GM13976 (cell line): ENCODE measurements at regions not wholly inside any gene's neighbourhood (a gene's known extent, or its start where the extent isn't known, plus 50 kb on each side); places are given as distances from the start of the nearest gene placed in this dataset.

ENCODE experiments used
- DNase-seq: peaks from one replicate; pipeline ENCODE4 v3.0.0; 2012; ENCODE audit warnings: low spot score
- in situ Hi-C: fragments of 300-500 bp; cut with MboI; formaldehyde crosslinking; loops from one replicate; pipeline ENCODE4 v1.12.0; 2022; ENCODE audit warnings: low sequenced_read_pairs, mixed read lengths, inconsistent platforms; ENCODE audit not compliant: unreplicated experiment
- TF ChIP-seq, protein P1 (sequence below): IDR thresholded peaks from 2 replicates; pipeline ENCODE4 v1.5.1; 2012; ENCODE audit warnings: borderline replicate concordance, mild to moderate bottlenecking; ENCODE audit not compliant: insufficient read depth; ENCODE audit errors: extremely low read depth, missing control alignments, control extremely low read depth

GRCh38 chr6:21739241-21739640 is 145.7 kb downstream of the SOX4 start:
- TF ChIP-seq, protein P1, sequence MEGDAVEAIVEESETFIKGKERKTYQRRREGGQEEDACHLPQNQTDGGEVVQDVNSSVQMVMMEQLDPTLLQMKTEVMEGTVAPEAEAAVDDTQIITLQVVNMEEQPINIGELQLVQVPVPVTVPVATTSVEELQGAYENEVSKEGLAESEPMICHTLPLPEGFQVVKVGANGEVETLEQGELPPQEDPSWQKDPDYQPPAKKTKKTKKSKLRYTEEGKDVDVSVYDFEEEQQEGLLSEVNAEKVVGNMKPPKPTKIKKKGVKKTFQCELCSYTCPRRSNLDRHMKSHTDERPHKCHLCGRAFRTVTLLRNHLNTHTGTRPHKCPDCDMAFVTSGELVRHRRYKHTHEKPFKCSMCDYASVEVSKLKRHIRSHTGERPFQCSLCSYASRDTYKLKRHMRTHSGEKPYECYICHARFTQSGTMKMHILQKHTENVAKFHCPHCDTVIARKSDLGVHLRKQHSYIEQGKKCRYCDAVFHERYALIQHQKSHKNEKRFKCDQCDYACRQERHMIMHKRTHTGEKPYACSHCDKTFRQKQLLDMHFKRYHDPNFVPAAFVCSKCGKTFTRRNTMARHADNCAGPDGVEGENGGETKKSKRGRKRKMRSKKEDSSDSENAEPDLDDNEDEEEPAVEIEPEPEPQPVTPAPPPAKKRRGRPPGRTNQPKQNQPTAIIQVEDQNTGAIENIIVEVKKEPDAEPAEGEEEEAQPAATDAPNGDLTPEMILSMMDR = no peak
- in situ Hi-C loops = no loop called here
- DNase-seq = no peak

- TF ChIP-seq, protein P1 = no peak
- in situ Hi-C loops = no loop called here
- no peak for DNase-seq
Measured at GRCh38 chr6:21739838-21740237, 146.3 kb downstream of the SOX4 start.

- DNase-seq = no peak
- TF ChIP-seq, protein P1 = no peak
- in situ Hi-C loops = no loop called here
Measured at GRCh38 chr6:21740376-21741124, 147.0 kb downstream of the SOX4 start.

- TF ChIP-seq, protein P1 = no peak
- no peak for DNase-seq
- in situ Hi-C loops = no loop called here
Measured at GRCh38 chr6:21741221-21742109, 147.9 kb downstream of the SOX4 start.

DNA sequence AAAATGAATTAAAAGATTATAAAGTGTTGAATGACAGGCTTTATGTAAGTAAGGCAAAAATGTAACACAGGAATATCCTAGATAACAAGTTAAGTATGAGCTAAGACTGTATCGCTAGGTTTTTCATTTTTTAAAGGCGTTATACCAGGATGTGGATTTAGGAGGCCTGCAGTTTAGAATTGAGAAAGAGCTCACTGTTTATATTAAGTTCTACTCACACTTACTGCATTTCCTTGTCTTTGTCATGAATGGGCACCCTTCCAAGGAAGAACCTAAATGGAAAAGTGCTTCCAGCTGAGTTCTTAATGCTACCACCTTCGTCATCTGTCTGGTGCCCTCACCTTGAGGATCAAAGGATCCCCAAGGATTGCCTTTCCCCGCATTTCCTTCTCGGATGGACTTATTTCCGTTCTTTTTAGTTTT is 148.7 kb downstream of the SOX4 start:
- in situ Hi-C loops = no loop called here
- no peak for DNase-seq
- TF ChIP-seq, protein P1 = no peak

DNA sequence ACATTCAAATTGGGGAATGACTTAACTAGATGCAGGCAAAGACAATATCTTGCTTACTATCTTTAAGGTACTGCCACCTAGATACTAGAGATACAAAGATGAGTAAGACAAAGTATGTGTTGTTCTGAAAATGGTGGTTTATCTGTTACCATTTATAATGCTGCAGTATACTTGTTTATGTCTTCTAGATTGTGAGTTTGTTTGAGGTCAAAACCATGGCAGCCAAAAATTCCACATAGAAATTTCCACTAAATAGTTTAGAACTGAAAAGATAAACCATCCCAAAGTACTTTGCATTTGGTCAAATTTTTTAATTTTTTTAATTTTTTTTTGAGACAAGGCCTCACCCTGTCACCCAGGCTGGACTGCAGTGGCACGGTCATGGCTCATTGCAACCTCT is 150.8 kb downstream of the SOX4 start:
- TF ChIP-seq, protein P1 = no peak
- in situ Hi-C loops = no loop called here
- DNase-seq = no peak
